Left ventricle myocardium inferior (tissue), 1 donor: ENCODE measurements at regions not wholly inside any gene's neighbourhood (a gene's known extent, or its start where the extent isn't known, plus 50 kb on each side); places are given as distances from the start of the nearest gene placed in this dataset.
"Not testable (repeated sequence)": the region's sequence is repeated elsewhere in the genome, so short reads cannot be mapped to it uniquely, and the experiment has no call there.

Source experiments
- DNase-seq: peaks from one replicate; pipeline ENCODE4 v3.0.0-alpha.2; 2020
- H3K27ac ChIP-seq: fragments of 200-600 bp; replicated peaks from 2 replicates; pipeline ENCODE4 v1.8.0; 2021
- H3K27me3 ChIP-seq: fragments of 200-600 bp; 2 replicates; pipeline ENCODE4 v1.8.0; 2021; ENCODE audit warnings: low read depth
- H3K36me3 ChIP-seq: fragments of 200-600 bp; 2 replicates; pipeline ENCODE4 v1.8.0; 2021
- H3K4me1 ChIP-seq: fragments of 200-600 bp; 2 replicates; pipeline ENCODE4 v1.8.0; 2021
- H3K4me3 ChIP-seq: fragments of 200-600 bp; 2 replicates; pipeline ENCODE4 v1.8.0; 2021; ENCODE audit warnings: mild to moderate bottlenecking, moderate library complexity
- H3K9me3 ChIP-seq: fragments of 200-600 bp; replicated peaks from 2 replicates; pipeline ENCODE4 v1.8.0; 2021
- intact Hi-C: fragments of 100-400 bp; cut with micrococcal nuclease; formaldehyde crosslinking; loops from one replicate; pipeline ENCODE4 v1.11.0; 2022
- TF ChIP-seq, protein P1 (sequence below): fragments of 200-600 bp; IDR thresholded peaks from 2 replicates; pipeline ENCODE4 v1.8.0; 2021; ENCODE audit warnings: antibody characterized with exemption, mild to moderate bottlenecking, borderline replicate concordance
- donor health status: DM: no; HTN: yes; CAD: no; lungs with severe emphysema.

DNA sequence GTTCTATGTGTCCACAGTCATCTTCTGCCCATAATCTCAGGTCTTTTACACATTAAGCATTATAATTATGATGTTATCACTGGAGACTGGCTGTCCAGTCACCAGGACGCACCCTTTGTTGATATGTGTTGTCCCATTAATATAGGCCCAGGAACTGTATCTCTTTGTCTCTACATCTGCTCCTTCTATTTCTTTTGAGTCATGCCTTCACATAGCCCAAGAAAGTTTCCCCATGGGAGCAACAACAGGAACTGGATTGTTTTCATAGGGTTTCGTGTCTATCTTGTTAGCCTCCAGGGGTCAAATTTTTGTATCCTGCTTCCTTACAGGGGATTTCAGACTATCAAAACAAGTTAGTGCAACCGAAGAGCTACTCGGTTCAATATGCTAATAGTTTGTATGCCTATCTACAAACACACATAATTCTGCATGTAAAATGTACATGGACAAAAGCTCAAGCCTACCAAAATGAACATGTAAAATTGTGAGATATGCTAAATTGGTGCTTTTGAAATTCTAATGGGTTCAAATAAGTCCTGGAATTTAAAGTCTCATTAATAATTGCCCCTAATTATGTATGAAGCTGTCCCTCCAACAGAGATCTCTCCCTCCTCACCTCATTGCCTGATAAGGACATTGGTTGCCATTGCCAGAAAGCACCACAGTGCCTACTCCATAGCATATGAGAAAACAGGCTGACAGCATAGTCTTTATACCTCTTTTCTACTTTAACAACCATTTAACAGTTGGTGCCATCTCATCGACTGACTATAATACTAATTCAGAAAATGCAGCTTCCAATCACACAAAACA lies 99.8 kb upstream of the DIO2 start:
- Histone ChIP-seq H3K27me3 (no peaks in the 10 kb centered on the region), H3K4me1 (peaks cover 14% of the 10 kb centered on the region), H3K9me3 (no peaks in the 10 kb centered on the region), H3K4me3 (no peak overlapping the region), H3K36me3 (no peaks in the 10 kb centered on the region), H3K27ac (peak overlapping the region; percentile 52)
- no peak for DNase-seq
- TF ChIP-seq, protein P1, sequence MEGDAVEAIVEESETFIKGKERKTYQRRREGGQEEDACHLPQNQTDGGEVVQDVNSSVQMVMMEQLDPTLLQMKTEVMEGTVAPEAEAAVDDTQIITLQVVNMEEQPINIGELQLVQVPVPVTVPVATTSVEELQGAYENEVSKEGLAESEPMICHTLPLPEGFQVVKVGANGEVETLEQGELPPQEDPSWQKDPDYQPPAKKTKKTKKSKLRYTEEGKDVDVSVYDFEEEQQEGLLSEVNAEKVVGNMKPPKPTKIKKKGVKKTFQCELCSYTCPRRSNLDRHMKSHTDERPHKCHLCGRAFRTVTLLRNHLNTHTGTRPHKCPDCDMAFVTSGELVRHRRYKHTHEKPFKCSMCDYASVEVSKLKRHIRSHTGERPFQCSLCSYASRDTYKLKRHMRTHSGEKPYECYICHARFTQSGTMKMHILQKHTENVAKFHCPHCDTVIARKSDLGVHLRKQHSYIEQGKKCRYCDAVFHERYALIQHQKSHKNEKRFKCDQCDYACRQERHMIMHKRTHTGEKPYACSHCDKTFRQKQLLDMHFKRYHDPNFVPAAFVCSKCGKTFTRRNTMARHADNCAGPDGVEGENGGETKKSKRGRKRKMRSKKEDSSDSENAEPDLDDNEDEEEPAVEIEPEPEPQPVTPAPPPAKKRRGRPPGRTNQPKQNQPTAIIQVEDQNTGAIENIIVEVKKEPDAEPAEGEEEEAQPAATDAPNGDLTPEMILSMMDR: no peak
- intact Hi-C loops: no loop called here

DNA sequence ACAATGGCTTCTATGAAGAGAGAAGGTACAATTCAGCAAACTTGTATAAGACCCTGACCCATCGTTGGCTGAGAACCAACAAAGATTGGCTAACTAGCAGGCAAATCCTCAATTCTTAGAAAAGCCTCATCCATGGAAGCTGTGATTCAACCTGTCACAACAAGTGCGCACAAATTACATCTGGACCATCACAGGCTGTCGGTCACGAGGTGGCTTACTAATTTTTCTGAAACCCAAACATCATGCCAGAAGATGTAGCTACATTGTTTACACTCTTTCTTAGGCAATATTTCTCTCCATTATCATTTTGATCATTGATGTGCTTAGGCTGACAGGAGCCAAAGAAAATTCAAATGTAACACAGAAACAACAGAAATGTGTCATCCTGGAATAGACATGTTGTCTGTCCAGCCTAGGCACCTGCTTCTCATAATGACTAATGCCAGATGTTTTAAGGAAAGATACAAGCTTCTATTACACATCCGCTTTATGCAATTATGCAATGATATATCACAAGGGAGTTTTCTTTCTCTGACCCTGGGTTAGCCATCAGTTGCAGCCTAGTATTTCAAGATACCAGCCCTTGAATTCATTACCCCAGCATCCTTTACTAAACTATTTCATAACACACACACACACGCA lies 92.9 kb upstream of the DIO2 start:
- no peaks in the 10 kb centered on the region for H3K27me3 ChIP-seq
- TF ChIP-seq, protein P1: no peak
- H3K9me3 ChIP-seq: no peaks in the 10 kb centered on the region
- H3K4me3 ChIP-seq: no peak overlapping the region
- H3K27ac ChIP-seq: peak overlapping the region; percentile 53
- intact Hi-C loops: no loop called here
- DNase-seq: no peak
- no peaks in the 10 kb centered on the region for H3K4me1 ChIP-seq
- H3K36me3 ChIP-seq: no peaks in the 10 kb centered on the region

DNA sequence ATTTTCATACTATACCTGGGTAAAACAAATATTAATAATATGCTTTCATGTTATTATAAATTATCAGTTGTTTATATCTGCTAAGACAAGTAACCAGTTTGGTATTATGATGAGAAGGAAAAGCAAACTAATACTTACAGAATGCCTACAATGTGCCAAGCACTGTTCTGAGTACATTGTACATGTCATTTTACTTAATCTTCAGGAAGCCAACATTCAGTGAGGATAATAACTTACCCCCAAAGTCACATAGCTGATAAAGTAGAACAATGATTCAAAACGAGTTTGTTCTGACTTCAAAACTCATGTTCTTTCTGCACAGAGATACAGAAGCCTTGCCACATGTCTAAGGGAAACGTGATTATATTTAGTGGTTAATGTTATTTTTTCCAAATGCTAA lies 89.0 kb upstream of the DIO2 start:
- Histone ChIP-seq H3K9me3 (peaks cover 9% of the 10 kb centered on the region), H3K27ac (no peak overlapping the region), H3K36me3 (no peaks in the 10 kb centered on the region), H3K27me3 (no peaks in the 10 kb centered on the region), H3K4me3 (no peak overlapping the region), H3K4me1 (no peaks in the 10 kb centered on the region)
- no peak for DNase-seq
- TF ChIP-seq, protein P1: no peak
- intact Hi-C loops: no loop called here

GRCh38 chr14:80298491-80299017 lies 87.2 kb upstream of the DIO2 start:
- intact Hi-C loops: no loop called here
- H3K4me1 ChIP-seq: no peaks in the 10 kb centered on the region
- no peaks in the 10 kb centered on the region for H3K36me3 ChIP-seq
- H3K4me3 ChIP-seq: no peak overlapping the region
- no peak for DNase-seq
- TF ChIP-seq, protein P1: no peak
- H3K9me3 ChIP-seq: peaks cover 9% of the 10 kb centered on the region
- no peak overlapping the region for H3K27ac ChIP-seq
- H3K27me3 ChIP-seq: no peaks in the 10 kb centered on the region

DNA sequence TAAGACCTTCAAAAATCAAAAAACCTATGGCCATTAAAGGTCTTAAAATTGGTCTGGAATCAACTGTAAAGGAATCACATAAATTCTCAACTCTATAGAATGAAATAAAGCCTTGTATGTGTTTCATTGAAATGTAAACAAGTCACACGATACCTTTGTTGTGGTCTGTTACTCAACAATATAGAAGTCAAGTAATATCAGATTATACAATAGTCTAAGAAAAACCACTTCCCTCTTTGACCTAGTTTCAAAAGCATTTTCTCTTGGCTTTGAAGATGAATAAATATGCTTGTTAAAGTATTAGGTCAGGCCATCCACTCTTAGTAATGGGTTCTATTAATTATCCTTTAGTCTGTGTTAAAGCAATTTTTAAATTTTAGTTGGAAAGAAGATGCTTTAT lies 79.8 kb upstream of the DIO2 start:
- no peak for DNase-seq
- no peak overlapping the region for H3K4me3 ChIP-seq

DNA sequence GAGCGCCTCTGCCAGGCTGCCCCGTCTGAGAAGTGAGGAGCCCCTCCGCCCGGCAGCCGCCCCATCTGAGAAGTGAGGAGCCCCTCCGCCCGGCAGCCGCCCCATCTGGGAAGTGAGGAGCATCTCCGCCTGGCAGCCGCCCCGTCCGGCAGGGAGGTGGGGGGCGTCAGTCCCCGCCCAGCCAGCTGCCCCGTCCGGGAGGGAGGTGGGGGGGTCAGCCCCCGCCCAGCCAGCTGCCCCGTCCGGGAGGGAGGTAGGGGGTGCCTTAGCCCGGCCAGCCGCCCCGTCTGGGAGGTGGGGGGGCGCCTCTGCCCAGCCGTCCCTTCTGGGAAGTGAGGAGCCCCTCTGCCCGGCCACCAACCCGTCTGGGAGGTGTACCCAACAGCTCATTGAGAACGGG lies 75.4 kb upstream of the DIO2 start:
- H3K27ac ChIP-seq, H3K4me1 ChIP-seq, DNase-seq, H3K36me3 ChIP-seq, H3K4me3 ChIP-seq, intact Hi-C loops, H3K27me3 ChIP-seq: not testable (repeated sequence)
- H3K9me3 ChIP-seq: peaks cover 26% of the 10 kb centered on the region

More for the DNA sequence above, 79.8 kb upstream of the DIO2 start:
- Histone ChIP-seq H3K4me1 (no peaks in the 10 kb centered on the region), H3K36me3 (no peaks in the 10 kb centered on the region), H3K27me3 (no peaks in the 10 kb centered on the region), H3K9me3 (peaks cover 17% of the 10 kb centered on the region), H3K27ac (no peak overlapping the region)
- intact Hi-C loops: no loop called here
- TF ChIP-seq, protein P1: no peak
